ENCODE measurements at regions not wholly inside any gene's neighbourhood (a gene's known extent, or its start where the extent isn't known, plus 50 kb on each side); places are given as distances from the start of the nearest gene placed in this dataset.

GRCh38 chr3:34924961-34925360, 714.4 kb upstream of the ARPP21 start:
- no TSS peak for BruUV-seq (replicated peaks)
- Histone ChIP-seq H3K9me3 (no peaks in the 10 kb centered on the region), H3K27me3 (replicated peaks; ENCODE audit: control insufficient read depth, insufficient read depth, low read length) (no peaks in the 10 kb centered on the region), H3K4me3 (ENCODE audit: low read depth, low read length) (no peak overlapping the region), H3K36me3 (ENCODE audit: control insufficient read depth, insufficient read depth, low read length) (no peaks in the 10 kb centered on the region), H3K4me1 (no peaks in the 10 kb centered on the region)
- no peaks in the 10 kb centered on the region for H3K27me3 Mint-ChIP-seq (ENCODE audit: insufficient read depth, unreplicated experiment)
- no peak overlapping the region for H3K27ac Mint-ChIP-seq (ENCODE audit: unreplicated experiment)
- ChIA-PET POLR2A (no interaction called here), CTCF (no interaction called here)
- no peaks in the 10 kb centered on the region for H3K36me3 Mint-ChIP-seq (ENCODE audit: insufficient read depth, unreplicated experiment)
- intact Hi-C loops (cut with micrococcal nuclease; ENCODE audit: unreplicated experiment) = no loop called here
- DNase-seq = no peak
- no peak overlapping the region for H3K4me3 Mint-ChIP-seq (ENCODE audit: unreplicated experiment)
- no peaks in the 10 kb centered on the region for H3K4me1 Mint-ChIP-seq (ENCODE audit: low read depth, unreplicated experiment)
- H3K9me3 Mint-ChIP-seq (ENCODE audit: unreplicated experiment) = no peaks in the 10 kb centered on the region
- no peak for TF ChIP-seq CTCF (IDR thresholded peaks at IDR 0.05; ENCODE audit: insufficient read depth in 1 of 2, low read depth in 1 of 2, low read length in 1 of 2, severe bottlenecking in 1 of 2, unreplicated experiment in 1 of 2)

GRCh38 chr3:34925851-34926250, 713.5 kb upstream of the ARPP21 start:
- H3K4me3 Mint-ChIP-seq (ENCODE audit: unreplicated experiment) = no peak overlapping the region
- BruUV-seq (replicated peaks) = no TSS peak
- CTCF ChIA-PET = no interaction called here
- no peaks in the 10 kb centered on the region for H3K4me1 ChIP-seq
- no peaks in the 10 kb centered on the region for H3K27me3 ChIP-seq (replicated peaks; ENCODE audit: control insufficient read depth, insufficient read depth, low read length)
- no peak for TF ChIP-seq CTCF (IDR thresholded peaks at IDR 0.05; ENCODE audit: insufficient read depth in 1 of 2, low read depth in 1 of 2, low read length in 1 of 2, severe bottlenecking in 1 of 2, unreplicated experiment in 1 of 2)
- H3K36me3 ChIP-seq (ENCODE audit: control insufficient read depth, insufficient read depth, low read length) = no peaks in the 10 kb centered on the region
- DNase-seq = no peak
- H3K36me3 Mint-ChIP-seq (ENCODE audit: insufficient read depth, unreplicated experiment) = no peaks in the 10 kb centered on the region
- no peak overlapping the region for H3K4me3 ChIP-seq (ENCODE audit: low read depth, low read length)
- POLR2A ChIA-PET = no interaction called here
- H3K9me3 ChIP-seq = no peaks in the 10 kb centered on the region
- no peaks in the 10 kb centered on the region for H3K4me1 Mint-ChIP-seq (ENCODE audit: low read depth, unreplicated experiment)
- no peak overlapping the region for H3K27ac Mint-ChIP-seq (ENCODE audit: unreplicated experiment)
- H3K9me3 Mint-ChIP-seq (ENCODE audit: unreplicated experiment) = no peaks in the 10 kb centered on the region
- intact Hi-C loops (cut with micrococcal nuclease; ENCODE audit: unreplicated experiment) = no loop called here
- H3K27me3 Mint-ChIP-seq (ENCODE audit: insufficient read depth, unreplicated experiment) = no peaks in the 10 kb centered on the region

GRCh38 chr3:34929036-34929435, 710.3 kb upstream of the ARPP21 start:
- no peaks in the 10 kb centered on the region for H3K27me3 Mint-ChIP-seq (ENCODE audit: insufficient read depth, unreplicated experiment)
- H3K4me1 Mint-ChIP-seq (ENCODE audit: low read depth, unreplicated experiment) = no peaks in the 10 kb centered on the region
- no peaks in the 10 kb centered on the region for H3K9me3 ChIP-seq
- intact Hi-C loops (cut with micrococcal nuclease; ENCODE audit: unreplicated experiment) = no loop called here
- no peak for TF ChIP-seq CTCF (IDR thresholded peaks at IDR 0.05; ENCODE audit: insufficient read depth in 1 of 2, low read depth in 1 of 2, low read length in 1 of 2, severe bottlenecking in 1 of 2, unreplicated experiment in 1 of 2)
- H3K9me3 Mint-ChIP-seq (ENCODE audit: unreplicated experiment) = no peaks in the 10 kb centered on the region
- ChIA-PET CTCF (no interaction called here), POLR2A (no interaction called here)
- no peak overlapping the region for H3K4me3 Mint-ChIP-seq (ENCODE audit: unreplicated experiment)
- H3K36me3 Mint-ChIP-seq (ENCODE audit: insufficient read depth, unreplicated experiment) = no peaks in the 10 kb centered on the region
- H3K4me1 ChIP-seq = no peaks in the 10 kb centered on the region
- no TSS peak for BruUV-seq (replicated peaks)
- no peak for DNase-seq
- no peaks in the 10 kb centered on the region for H3K27me3 ChIP-seq (replicated peaks; ENCODE audit: control insufficient read depth, insufficient read depth, low read length)
- H3K4me3 ChIP-seq (ENCODE audit: low read depth, low read length) = no peak overlapping the region
- H3K27ac Mint-ChIP-seq (ENCODE audit: unreplicated experiment) = no peak overlapping the region
- H3K36me3 ChIP-seq (ENCODE audit: control insufficient read depth, insufficient read depth, low read length) = no peaks in the 10 kb centered on the region

Data from Caco-2 (cell line).